GM12892 (cell line): ENCODE measurements at regions not wholly inside any gene's neighbourhood (a gene's known extent, or its start where the extent isn't known, plus 50 kb on each side); places are given as distances from the start of the nearest gene placed in this dataset.

ENCODE experiments used
- POLR2A ChIP-seq: IDR thresholded peaks from 2 replicates; pipeline ENCODE4 v1.6.1; 2011; ENCODE audit warnings: low read depth, low read length, control low read depth
- POLR2AphosphoS5 ChIP-seq: IDR thresholded peaks from 2 replicates; pipeline ENCODE4 v1.6.1; 2011; ENCODE audit warnings: low read depth, low read length, control low read depth
- TAF1 ChIP-seq: IDR thresholded peaks from 2 replicates; pipeline ENCODE4 v1.6.1; 2011; ENCODE audit warnings: low read depth, mild to moderate bottlenecking, control low read depth, low read length, borderline replicate concordance

DNA sequence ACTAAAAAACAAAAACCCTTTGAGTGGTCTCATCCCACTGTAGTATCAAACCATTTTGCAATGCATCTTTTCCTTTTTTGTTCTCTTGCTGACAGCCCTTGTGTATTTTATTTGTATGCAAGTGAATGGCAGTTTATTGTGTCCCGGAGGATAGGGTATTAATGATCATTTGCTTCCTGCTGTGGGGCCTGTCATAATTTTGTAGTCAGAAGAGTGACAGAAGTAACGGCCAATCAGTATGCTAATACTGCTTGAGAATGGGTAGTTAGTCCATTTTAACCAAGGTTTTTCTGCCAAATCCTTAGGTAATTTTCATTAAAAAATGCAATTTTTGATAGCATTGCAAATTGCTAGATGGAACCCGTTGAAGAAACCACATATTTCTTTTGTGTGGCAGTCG, 75.5 kb upstream of the PLSCR5 start:
- TF ChIP-seq POLR2A (no peak), POLR2AphosphoS5 (no peak), TAF1 (no peak)
